OCI-LY7 (cell line): ENCODE measurements at regions not wholly inside any gene's neighbourhood (a gene's known extent, or its start where the extent isn't known, plus 50 kb on each side); places are given as distances from the start of the nearest gene placed in this dataset.

ENCODE experiments used
- BruUV-seq: library from RNA; stranded (reverse); fragments of 400-500 nt; replicated peaks from 2 replicates; lab custom pipeline; 2021; lab: Mats Ljungman, UMichigan
- CTCF ChIA-PET: fragments of 300-600 bp; sonication (Branson Sonifier 250); formaldehyde crosslinking; loops from one replicate; lab custom pipeline; 2022; ENCODE audit warnings: antibody characterized with exemption; ENCODE audit not compliant: unreplicated experiment; lab: Charles Lee
- POLR2A ChIA-PET: fragments of 300-600 bp; sonication (Branson Sonifier 250); formaldehyde crosslinking; loops from one replicate; lab custom pipeline; 2022; ENCODE audit warnings: antibody characterized with exemption; lab: Charles Lee
- DNase-seq: peaks from one replicate; pipeline ENCODE4 v3.0.0-alpha.2; 2015; ENCODE audit warnings: low spot score
- H2AFZ ChIP-seq: fragments of 200-600 bp; sonication (generic), shearing (Covaris generic); 2 replicates; pipeline ENCODE4 v1.6.1; 2014; ENCODE audit warnings: mild to moderate bottlenecking, antibody characterized with exemption, low read length, moderate library complexity
- H3K27ac ChIP-seq: fragments of 200-600 bp; sonication (generic); 2 replicates; pipeline ENCODE4 v1.5.1; 2014; ENCODE audit warnings: mixed run types, low read depth, mild to moderate bottlenecking, moderate library complexity, low read length, inconsistent platforms; ENCODE audit not compliant: poor library complexity, severe bottlenecking
- H3K36me3 ChIP-seq: fragments of 200-600 bp; sonication (generic); 2 replicates; pipeline ENCODE4 v1.6.1; 2014; ENCODE audit warnings: mild to moderate bottlenecking, antibody characterized with exemption, low read length, moderate library complexity, mixed read lengths; ENCODE audit not compliant: insufficient read depth
- H3K4me1 ChIP-seq: fragments of 200-600 bp; sonication (generic); 2 replicates; pipeline ENCODE4 v1.5.1; 2014; ENCODE audit warnings: mild to moderate bottlenecking, low read length; ENCODE audit not compliant: insufficient read depth, poor library complexity, severe bottlenecking
- H3K4me2 ChIP-seq: fragments of 200-600 bp; sonication (generic); 2 replicates; pipeline ENCODE4 v1.6.1; 2014; ENCODE audit warnings: mild to moderate bottlenecking, low read length
- H3K4me3 ChIP-seq: fragments of 200-600 bp; sonication (generic); 2 replicates; pipeline ENCODE4 v1.5.1; 2014; ENCODE audit warnings: mild to moderate bottlenecking, low read depth, low read length; ENCODE audit not compliant: poor library complexity, severe bottlenecking
- H3K79me2 ChIP-seq: fragments of 200-600 bp; sonication (generic); 2 replicates; pipeline ENCODE4 v1.6.1; 2016; ENCODE audit warnings: low read depth, mild to moderate bottlenecking, low read length, moderate library complexity, mixed read lengths; ENCODE audit not compliant: insufficient read depth
- H3K9me2 ChIP-seq: fragments of 200-600 bp; sonication (generic); 2 replicates; pipeline ENCODE4 v1.6.1; 2016; ENCODE audit warnings: mild to moderate bottlenecking, low read length, mixed read lengths; ENCODE audit not compliant: insufficient read depth
- H3K9me3 ChIP-seq: fragments of 200-600 bp; sonication (generic); 2 replicates; pipeline ENCODE4 v1.6.1; 2014; ENCODE audit warnings: mild to moderate bottlenecking, mixed run types, low read length, mixed read lengths
- H4K20me1 ChIP-seq: fragments of 200-600 bp; sonication (generic); 2 replicates; pipeline ENCODE4 v1.6.1; 2014; ENCODE audit warnings: mild to moderate bottlenecking, antibody characterized with exemption, low read length, moderate library complexity, mixed read lengths; ENCODE audit not compliant: insufficient read depth
- EZH2phosphoT487 ChIP-seq: fragments of 200-600 bp; sonication (generic); IDR thresholded peaks from 2 replicates; pipeline ENCODE4 v1.6.1; 2018; ENCODE audit warnings: low read depth, borderline replicate concordance, mild to moderate bottlenecking, mixed run types, antibody characterized with exemption, low read length, moderate library complexity, mixed read lengths
- intact Hi-C: fragments of 100-400 bp; cut with micrococcal nuclease; formaldehyde crosslinking; loops from one replicate; pipeline ENCODE4 v1.10.0; 2022; ENCODE audit not compliant: unreplicated experiment
- TF ChIP-seq, protein P1 (sequence below): fragments of 200-600 bp; sonication (generic); conservative IDR thresholded peaks from 2 replicates; pipeline ENCODE4 v1.5.1; 2014; ENCODE audit warnings: mild to moderate bottlenecking, antibody characterized with exemption, low read length, moderate library complexity, mixed read lengths

DNA sequence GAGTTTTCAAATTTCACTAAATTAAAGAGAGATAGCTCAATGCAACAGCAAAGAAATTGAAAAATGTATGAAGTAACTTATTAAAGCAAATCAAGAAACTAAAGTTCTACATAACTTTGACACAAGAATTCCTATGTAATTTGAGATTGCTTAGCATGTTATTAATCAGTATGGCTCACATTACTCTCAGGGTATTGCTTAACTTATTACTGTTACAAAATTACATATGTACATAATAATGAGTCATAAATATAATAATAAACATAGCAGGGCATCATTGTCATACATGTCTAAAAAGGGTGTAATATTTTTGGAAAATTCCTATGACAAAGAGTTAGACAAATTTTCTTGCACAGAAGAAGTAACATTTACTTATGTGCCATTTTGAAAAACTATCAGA, 75.0 kb downstream of the ZWINT start:
- H3K27ac ChIP-seq = no peak overlapping the region
- no peaks in the 10 kb centered on the region for H4K20me1 ChIP-seq
- H2AFZ ChIP-seq = no peak overlapping the region
- no peaks in the 10 kb centered on the region for H3K79me2 ChIP-seq
- H3K4me3 ChIP-seq = no peak overlapping the region
- CTCF ChIA-PET = no interaction called here
- no TSS peak for BruUV-seq
- H3K9me3 ChIP-seq = no peaks in the 10 kb centered on the region
- no peak for DNase-seq
- H3K4me1 ChIP-seq = no peaks in the 10 kb centered on the region
- no peaks in the 10 kb centered on the region for H3K9me2 ChIP-seq
- H3K4me2 ChIP-seq = no peak overlapping the region
- intact Hi-C loops = no loop called here
- H3K36me3 ChIP-seq = no peaks in the 10 kb centered on the region
- no peak for TF ChIP-seq EZH2phosphoT487
- TF ChIP-seq, protein P1, sequence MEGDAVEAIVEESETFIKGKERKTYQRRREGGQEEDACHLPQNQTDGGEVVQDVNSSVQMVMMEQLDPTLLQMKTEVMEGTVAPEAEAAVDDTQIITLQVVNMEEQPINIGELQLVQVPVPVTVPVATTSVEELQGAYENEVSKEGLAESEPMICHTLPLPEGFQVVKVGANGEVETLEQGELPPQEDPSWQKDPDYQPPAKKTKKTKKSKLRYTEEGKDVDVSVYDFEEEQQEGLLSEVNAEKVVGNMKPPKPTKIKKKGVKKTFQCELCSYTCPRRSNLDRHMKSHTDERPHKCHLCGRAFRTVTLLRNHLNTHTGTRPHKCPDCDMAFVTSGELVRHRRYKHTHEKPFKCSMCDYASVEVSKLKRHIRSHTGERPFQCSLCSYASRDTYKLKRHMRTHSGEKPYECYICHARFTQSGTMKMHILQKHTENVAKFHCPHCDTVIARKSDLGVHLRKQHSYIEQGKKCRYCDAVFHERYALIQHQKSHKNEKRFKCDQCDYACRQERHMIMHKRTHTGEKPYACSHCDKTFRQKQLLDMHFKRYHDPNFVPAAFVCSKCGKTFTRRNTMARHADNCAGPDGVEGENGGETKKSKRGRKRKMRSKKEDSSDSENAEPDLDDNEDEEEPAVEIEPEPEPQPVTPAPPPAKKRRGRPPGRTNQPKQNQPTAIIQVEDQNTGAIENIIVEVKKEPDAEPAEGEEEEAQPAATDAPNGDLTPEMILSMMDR = no peak
- POLR2A ChIA-PET = interaction anchor here (0.5 to 0.9 kb wide), 3 partner anchors 8 to 868 kb away, joined by 3 to 4 read pairs (median 3); no protein-coding TSS in a partner anchor

DNA sequence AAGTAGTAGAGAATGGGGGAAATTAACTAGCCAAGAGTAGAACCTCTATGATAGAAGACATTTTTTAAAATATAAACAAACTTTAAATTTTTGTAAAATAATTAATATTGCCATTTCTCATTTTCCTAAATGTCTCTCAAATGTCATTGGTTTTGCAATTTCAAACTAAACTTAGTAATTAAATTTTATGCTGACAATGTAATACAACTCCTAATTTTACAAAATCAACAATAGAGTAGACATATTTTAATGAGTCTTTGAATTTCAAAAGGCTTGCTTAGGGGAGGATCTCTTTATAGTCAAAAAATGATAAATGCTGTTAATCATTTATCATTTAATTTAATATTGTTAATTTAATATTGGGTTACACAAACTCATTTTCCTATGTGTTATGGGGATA, 81.8 kb downstream of the ZWINT start:
- ChIA-PET POLR2A (no interaction called here), CTCF (no interaction called here)
- no peaks in the 10 kb centered on the region for H3K9me2 ChIP-seq
- no peak overlapping the region for H3K27ac ChIP-seq
- H3K79me2 ChIP-seq = no peaks in the 10 kb centered on the region
- no peak overlapping the region for H3K4me3 ChIP-seq
- TF ChIP-seq EZH2phosphoT487 = no peak
- TF ChIP-seq, protein P1 = no peak
- no peaks in the 10 kb centered on the region for H3K4me1 ChIP-seq
- no peaks in the 10 kb centered on the region for H3K36me3 ChIP-seq
- H3K4me2 ChIP-seq = no peak overlapping the region
- H2AFZ ChIP-seq = no peak overlapping the region
- BruUV-seq = no TSS peak
- H3K9me3 ChIP-seq = no peaks in the 10 kb centered on the region
- DNase-seq = no peak
- H4K20me1 ChIP-seq = no peaks in the 10 kb centered on the region
- intact Hi-C loops = no loop called here

DNA sequence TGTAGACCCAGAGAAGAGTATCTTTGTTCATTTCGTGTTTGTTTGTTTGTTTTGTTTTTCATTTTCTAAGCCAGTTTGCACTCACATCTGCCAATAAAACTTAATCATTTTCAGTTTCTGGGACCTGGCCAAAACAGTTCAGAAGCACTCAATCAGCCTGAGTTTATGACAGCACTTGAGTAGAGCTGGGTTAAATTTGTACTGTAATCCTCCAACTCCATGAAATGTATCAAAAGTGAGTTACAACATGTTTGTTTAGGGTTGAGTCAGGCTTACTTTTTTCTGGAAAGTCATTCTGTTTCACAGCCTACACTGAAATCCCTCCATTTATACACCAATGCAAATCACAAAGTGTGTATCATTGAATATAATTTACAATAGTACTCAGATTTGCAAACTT, 91.9 kb downstream of the ZWINT start:
- Histone ChIP-seq H3K9me3 (no peaks in the 10 kb centered on the region), H3K4me2 (no peak overlapping the region), H3K4me1 (no peaks in the 10 kb centered on the region), H3K4me3 (no peak overlapping the region), H3K9me2 (no peaks in the 10 kb centered on the region), H3K27ac (no peak overlapping the region), H3K79me2 (no peaks in the 10 kb centered on the region), H4K20me1 (no peaks in the 10 kb centered on the region), H3K36me3 (no peaks in the 10 kb centered on the region), H2AFZ (no peak overlapping the region)
- BruUV-seq = no TSS peak
- ChIA-PET POLR2A (interaction anchor here (0.6 kb wide), 1 partner anchor 13 kb away, joined by 3 read pairs; no protein-coding TSS in a partner anchor), CTCF (no interaction called here)
- DNase-seq = no peak
- intact Hi-C loops = no loop called here
- TF ChIP-seq, protein P1 = no peak
- TF ChIP-seq EZH2phosphoT487 = no peak
